PFSK-1 (cell line): ENCODE measurements at regions not wholly inside any gene's neighbourhood (a gene's known extent, or its start where the extent isn't known, plus 50 kb on each side); places are given as distances from the start of the nearest gene placed in this dataset.

Source experiments
- FOXP2 ChIP-seq: optimal IDR thresholded peaks from 2 replicates; pipeline ENCODE3; 2011; ENCODE audit warnings: borderline replicate concordance, control low read depth, inconsistent platforms; ENCODE audit not compliant: insufficient read depth; ENCODE audit errors: extremely low read length, extremely low read depth
- POLR2AphosphoS5 ChIP-seq: IDR thresholded peaks from 2 replicates; pipeline ENCODE4 v1.6.1; 2012; ENCODE audit warnings: low read depth, mild to moderate bottlenecking, control low read depth, low read length, moderate library complexity
- REST ChIP-seq, 2 experiments: IDR thresholded peaks; 2 replicates each; pipeline versions ENCODE4 v1.6.1 to v1.8.0; 2011 to 2012; ENCODE audit warnings: low read depth in 2 of 2, low read length in 2 of 2, control low read depth in 1 of 2, inconsistent platforms in 1 of 2, mild to moderate bottlenecking in 1 of 2, moderate library complexity in 1 of 2; ENCODE audit not compliant: insufficient read depth in 1 of 2
- SIN3A ChIP-seq: IDR thresholded peaks from 2 replicates; pipeline ENCODE4 v1.6.1; 2012; ENCODE audit warnings: mild to moderate bottlenecking, low read length, moderate library complexity, borderline replicate concordance; ENCODE audit not compliant: insufficient read depth
- TAF1 ChIP-seq: IDR thresholded peaks from 2 replicates; pipeline ENCODE4 v1.6.1; 2012; ENCODE audit warnings: low read length, control low read depth, borderline replicate concordance; ENCODE audit not compliant: insufficient read depth

GRCh38 chr3:105278688-105279087 lies 88.0 kb upstream of the ALCAM start:
- TF ChIP-seq POLR2AphosphoS5 = no peak
- TF ChIP-seq SIN3A = no peak
- TF ChIP-seq REST (IDR thresholded peaks at IDR 0.05; ENCODE audit: insufficient read depth in 1 of 2, low read depth in 2 of 2, low read length in 2 of 2) = no peak
- TF ChIP-seq FOXP2 = no peak
- TF ChIP-seq TAF1 = no peak

DNA sequence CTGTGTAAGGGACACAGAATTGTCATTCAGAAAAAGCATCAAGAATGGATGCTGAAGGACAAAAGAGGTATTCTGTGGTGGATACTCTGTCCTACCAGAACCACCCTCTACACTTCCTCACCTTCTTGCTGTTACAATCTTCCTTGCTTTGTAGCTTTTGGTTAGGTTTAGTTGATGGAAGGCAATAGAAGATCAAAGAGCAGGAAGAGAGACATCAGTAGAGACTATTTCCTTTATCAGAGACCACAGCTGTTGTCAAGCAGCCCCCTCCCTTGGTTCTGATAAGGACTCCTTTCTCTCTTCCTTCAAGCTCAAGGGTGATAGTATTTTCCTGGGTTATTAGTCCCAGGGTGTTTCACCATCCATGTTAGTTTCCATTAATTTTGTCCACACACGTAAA lies 84.7 kb upstream of the ALCAM start:
- TF ChIP-seq TAF1 (no peak), REST (IDR thresholded peaks at IDR 0.05; ENCODE audit: insufficient read depth in 1 of 2, low read depth in 2 of 2, low read length in 2 of 2) (no peak)

- no peak for TF ChIP-seq TAF1
- no peak for TF ChIP-seq FOXP2
- TF ChIP-seq REST (IDR thresholded peaks at IDR 0.05; ENCODE audit: insufficient read depth in 1 of 2, low read depth in 2 of 2, low read length in 2 of 2) = no peak
- TF ChIP-seq POLR2AphosphoS5 = no peak
- no peak for TF ChIP-seq SIN3A
These were observed 81.8 kb upstream of the ALCAM start for GRCh38 chr3:105284876-105285275.

DNA sequence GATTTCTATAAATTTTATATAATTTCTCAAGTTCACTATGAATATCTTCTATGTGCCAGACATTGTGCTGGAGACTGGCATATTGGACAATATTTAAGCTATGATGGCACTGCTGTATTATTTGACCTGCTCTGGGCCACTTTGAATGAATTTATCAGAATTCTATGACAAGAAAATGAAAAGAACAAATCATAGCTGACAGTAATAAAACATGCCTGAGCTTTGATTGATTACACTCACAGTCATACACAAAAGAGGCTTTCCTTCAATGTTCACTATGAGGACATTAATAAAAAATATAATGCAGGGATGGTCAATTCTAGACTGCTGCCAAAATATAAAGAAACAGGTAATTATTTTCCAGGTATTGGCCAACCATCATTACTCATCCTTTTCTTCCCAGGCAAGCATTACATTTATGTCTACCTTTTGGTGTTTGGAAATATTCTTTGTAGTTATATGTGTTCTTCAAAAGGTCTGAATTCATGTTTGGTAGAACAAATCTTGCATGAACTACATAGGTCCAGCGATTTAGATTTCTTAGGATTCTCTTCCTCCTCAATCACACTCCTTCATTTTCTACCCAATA lies 81.0 kb upstream of the ALCAM start:
- no peak for TF ChIP-seq SIN3A
- no peak for TF ChIP-seq POLR2AphosphoS5
- no peak for TF ChIP-seq TAF1
- TF ChIP-seq REST (IDR thresholded peaks at IDR 0.05; ENCODE audit: insufficient read depth in 1 of 2, low read depth in 2 of 2, low read length in 2 of 2) = no peak
- no peak for TF ChIP-seq FOXP2

- TF ChIP-seq FOXP2 (no peak), SIN3A (no peak), TAF1 (no peak), REST (IDR thresholded peaks at IDR 0.05; ENCODE audit: insufficient read depth in 1 of 2, low read depth in 2 of 2, low read length in 2 of 2) (no peak), POLR2AphosphoS5 (no peak)
These were observed 73.3 kb upstream of the ALCAM start for GRCh38 chr3:105293441-105293840.
